NCI-H69 (cell line): ENCODE measurements at regions not wholly inside any gene's neighbourhood (a gene's known extent, or its start where the extent isn't known, plus 50 kb on each side); places are given as distances from the start of the nearest gene placed in this dataset.

Experiments
- DNase-seq: peaks from one replicate; lab custom pipeline; 2025; lab: John Stamatoyannopoulos, UW

DNA sequence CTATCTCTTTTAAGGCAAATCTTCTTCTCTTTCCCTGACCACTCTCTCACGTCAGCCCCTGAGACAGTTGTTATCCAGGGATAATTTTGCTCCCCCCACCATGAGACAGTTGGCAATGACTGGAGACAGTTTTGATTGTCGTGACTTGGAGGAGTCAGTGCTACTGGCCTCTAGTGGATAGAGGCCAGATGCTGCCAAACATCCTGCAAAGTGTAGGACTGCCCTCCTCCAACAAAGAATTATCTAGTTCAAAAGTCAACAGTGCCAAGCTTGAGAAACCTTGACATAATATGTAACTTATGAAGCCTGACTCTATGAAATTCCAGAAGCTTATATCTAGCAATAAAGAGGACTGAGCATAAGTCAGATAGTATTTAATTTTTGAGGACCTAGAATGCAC, 502.1 kb upstream of the IGFBP7 start:
- DNase-seq, result no peak

DNA sequence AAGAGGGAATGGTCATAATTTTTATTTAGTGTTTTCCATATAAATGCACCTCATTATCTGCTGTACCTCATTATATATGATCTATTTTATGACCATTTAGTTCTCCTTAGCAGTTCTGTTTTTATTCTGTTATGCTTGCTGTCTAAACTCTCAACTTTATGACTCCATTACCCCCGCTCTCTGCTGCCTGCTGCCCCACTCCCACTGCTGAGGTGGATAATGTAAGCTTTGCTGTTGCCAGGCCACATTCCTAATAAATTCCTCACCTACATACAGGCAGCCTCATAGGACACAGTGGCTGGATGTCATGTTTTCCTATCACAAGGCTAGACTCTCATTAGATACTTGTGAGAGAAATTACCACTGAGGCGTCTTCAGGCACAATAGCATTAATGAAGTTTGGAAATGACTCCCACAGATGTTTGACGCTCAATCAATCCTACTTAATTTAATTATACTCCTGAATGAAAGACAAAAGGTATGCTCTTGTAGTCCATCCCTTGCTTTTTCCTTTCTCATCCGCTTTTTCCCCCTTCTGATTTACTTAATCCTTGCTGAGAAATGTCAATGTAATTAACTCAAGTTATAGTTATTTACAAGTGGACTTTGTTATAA, 497.5 kb upstream of the IGFBP7 start:
- DNase-seq, result no peak

DNA sequence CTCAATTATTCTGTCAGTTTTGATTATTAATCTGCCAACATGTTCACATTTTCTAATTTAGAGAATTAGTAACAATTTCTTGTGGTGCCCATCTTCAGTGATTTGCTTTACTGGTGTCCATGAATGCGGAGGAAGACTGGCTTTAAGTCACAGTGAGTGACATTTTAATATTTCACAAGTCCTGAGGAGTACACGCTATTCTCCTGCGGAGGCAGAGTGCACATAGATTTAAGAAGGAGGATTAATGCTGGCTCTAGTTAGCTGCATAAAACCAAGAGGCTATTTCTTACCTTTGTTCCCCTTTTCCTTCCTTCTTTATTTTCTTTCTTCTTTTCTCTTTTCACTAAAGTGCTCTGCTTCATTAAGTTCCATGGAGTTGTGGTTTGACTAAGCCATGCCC, 495.2 kb upstream of the IGFBP7 start:
- no peak for DNase-seq

DNA sequence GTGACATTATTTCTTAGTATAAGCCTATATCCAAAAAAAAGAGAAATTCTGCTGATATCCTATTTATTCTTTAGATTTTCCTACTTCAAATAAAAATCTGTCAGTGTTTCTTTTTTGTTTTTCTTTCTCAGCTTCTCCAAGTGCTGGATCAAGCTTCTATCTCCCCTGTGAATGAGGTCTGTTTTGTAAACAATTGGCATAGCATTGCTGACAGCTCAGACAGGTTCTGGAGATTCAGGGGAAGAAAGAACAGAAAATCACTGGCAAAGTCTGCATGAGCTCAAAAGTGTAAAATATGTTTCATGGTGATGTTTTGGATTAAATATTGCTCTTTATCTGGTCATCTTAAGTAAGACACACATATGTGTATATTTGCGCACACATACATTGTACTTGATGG, 492.0 kb upstream of the IGFBP7 start:
- DNase-seq, result no peak

DNA sequence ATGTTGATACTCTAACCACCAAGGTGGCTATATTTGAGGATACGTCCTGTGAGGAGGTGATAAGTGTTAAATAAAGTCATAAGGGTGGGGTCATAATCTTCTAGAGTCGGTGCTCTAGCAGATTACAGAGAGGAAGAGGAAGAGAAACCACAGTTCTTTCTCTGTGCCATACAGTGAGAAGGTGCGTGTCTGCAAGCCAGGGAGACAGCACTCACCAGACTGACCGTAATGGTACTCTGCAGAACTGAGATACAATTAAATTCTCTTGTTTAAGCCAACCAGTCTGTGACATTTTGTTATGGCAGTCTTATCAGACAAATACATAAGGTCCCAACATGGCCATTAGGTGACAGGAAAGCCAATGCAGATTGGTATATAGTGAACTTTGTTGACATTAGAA, 480.9 kb upstream of the IGFBP7 start:
- DNase-seq, result no peak

DNA sequence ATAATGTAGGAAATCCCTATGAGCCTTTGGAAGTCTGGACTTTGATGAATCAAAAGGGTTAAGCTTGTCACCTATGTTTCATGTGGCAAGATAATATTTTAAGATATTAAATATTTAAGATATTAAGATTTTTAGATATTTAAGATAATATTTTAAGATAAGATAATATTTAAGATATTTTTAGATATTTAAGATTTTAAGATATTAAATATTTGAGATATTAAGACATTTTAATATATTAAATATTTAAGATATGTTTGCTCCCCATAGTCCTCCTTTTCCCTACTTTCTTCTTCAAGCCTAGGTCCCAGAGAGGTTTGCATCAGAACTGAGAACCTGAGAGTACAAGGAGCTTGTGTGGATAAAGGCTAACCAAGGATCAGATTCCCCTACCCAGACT, 478.4 kb upstream of the IGFBP7 start:
- DNase-seq, result no peak

DNA sequence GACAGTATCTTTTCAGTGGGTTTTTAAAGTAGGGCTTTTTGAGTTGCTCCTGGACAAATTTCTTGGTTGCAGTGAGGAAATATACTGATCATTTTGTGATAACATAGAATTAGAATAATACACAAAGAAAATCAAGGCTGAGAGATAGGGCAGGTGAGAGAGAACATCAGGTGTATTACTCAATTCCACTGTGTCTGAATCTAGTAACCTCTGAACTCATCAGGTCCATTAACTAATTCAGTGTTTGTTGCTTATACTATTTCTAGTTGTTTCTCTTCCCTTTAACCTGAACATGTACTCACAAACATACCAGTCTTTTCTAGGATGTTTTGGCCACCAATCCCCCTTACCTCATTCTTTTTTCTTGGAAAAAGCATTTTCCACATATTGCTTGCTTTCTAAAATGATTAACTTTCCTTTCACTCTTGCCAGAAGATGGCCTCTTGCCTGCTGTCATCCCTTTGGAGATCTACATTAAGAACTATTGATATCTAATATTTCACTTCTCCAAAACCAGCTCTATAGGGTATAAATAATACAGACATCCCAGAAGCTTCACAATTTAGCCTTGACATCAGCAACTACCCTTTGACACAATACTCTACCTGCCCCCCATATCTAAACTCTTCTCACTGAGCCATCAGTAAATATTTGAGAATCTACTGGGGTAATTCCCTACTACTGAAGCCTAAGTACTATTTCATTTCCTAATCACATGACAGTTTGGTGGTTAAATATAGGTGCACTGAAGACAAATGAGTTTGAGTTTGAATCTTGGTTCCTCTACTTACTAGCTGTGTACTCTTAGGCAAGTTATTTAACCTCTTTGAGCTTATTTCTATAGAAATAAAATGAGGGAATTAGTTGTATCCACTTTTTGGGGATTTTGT, 470.8 kb upstream of the IGFBP7 start:
- DNase-seq, result no peak

DNA sequence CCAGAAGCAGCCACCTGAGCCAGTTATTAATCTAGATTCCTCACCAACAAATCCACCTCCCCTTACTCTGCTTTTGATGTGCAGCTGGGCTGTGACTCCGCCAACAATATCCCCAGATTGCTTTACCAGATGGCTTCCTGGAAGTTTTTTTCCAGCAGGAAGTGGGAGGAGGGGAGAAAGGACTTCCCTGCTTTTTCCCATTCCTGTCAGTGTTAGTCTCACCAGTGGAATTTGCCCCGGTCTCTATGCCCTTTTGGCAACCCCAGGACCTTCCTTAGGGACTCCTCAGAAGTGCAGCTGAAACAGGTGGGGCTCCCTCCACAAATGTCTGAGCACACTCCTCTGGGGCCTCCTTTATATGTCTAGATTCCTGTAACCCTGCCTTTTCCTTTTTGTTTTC, 465.2 kb upstream of the IGFBP7 start:
- DNase-seq, result peak; percentile 7

DNA sequence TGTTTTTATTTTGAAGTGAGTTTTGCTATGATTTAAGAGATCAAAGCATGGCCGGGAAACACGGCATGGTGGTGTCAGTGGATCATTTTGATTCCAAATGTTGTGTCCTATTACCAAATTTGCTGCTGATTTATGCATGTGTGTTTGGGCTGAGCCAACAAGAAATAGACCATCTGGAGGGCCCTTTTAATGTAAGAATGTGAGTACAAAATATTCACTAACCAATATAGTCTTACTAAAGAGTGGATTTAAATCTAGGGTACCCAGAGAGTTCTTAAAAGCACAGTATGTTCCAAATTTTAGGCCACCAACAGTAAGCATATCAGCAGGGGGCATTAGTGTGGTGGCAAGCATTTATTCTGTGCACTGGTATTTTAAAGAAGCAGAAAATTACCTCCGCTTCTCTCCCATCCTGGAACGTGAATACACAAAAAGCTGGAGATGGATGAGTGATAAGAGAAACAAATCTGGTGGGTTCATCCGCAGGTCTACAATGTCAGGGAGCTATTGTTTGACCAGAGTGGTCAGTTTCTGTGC, 444.4 kb upstream of the IGFBP7 start:
- DNase-seq, result no peak

DNA sequence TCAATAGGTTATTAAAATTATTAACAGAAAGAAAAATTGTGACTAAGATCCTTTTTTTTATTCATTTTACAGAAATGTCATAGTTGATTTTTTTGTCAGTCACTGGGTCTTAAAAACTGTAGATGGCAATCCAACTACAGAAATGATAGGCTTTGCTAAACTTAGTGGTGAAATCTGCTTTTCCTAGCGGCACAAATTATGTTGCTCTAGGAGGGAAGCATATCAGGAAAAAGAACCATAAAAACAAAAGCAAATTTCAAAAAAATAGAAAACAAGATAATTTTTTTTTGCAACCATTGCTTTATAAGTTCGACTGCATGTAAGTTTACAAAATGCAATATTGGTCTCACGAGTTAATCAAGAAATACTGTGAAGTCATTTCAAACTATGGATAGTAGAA, 443.5 kb upstream of the IGFBP7 start:
- no peak for DNase-seq

DNA sequence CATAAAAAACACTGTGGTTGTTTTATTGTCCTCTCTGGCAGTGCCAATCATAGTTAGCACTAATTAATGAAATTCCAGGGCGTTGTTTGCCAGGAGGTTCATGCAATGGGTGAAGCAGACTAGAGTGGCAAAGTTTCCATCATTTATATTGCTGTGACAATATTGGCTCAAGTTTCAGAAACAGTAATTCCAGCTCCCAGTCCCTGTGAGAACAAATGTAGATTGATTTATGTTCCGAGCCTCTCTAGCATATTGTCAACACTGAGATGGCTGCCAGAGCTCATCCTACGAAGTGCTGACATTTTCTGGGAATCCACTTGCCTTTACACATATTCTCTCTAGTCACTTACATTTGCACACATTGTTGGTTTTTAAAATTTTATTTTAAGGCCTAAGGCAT, 440.0 kb upstream of the IGFBP7 start:
- DNase-seq, result peak; percentile 72

DNA sequence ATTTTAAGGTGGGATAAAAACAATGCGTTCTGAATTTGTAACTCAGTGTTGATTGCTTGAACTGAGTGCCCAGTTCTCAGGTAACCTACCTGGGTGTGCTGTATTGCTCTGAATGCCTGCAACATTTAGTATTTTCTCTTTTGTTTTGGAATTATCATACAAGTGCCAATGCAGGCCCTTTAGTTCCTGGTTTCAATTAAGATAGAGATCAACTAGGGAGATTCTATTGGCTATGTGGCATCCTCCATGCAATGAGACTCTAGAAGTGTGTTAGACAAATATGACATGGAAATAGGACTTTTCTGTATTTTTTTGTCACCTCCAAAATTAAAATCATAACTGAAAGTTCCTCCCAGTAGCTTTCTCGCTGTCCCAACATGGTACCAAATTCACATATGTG, 438.7 kb upstream of the IGFBP7 start:
- DNase-seq, result no peak

DNA sequence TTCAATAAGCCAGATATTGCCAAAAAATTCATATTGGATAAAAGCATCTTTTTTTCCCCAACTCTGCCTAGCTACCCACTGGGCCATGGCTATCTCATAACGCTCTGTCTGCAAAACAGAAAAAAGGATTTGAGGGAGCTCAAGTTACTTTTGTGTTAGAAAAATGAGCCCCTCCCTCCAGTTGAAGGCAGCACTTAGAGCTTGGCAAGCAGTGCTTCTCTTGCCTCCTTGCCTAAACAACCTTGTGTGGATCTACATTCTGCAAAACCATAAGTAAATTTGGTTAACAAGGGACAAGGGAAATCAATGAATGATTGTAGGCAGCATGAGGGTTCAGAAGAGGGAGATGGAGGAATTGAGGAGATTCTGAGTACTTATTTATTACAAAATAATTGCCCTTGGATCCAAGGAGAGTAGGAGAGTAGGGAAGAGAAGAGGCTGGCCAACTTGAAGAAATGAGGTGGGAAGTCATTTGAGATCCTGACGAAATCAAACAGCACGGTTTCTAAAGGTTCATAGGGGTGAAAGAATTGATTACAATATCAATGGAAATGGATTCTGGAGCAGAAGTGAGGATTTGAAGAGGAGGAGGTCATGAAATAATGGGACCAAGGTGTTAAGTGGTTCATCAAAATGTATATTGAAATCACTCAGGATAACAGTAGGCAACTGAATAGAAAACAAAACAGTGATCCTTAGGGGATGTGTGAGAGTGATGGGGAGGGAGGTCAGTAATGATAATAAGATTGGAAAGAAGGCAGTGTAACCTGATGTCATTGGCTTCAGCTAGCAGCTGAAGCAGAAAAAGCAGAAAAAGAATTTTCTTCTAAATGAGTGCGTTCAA, 434.8 kb upstream of the IGFBP7 start:
- no peak for DNase-seq

DNA sequence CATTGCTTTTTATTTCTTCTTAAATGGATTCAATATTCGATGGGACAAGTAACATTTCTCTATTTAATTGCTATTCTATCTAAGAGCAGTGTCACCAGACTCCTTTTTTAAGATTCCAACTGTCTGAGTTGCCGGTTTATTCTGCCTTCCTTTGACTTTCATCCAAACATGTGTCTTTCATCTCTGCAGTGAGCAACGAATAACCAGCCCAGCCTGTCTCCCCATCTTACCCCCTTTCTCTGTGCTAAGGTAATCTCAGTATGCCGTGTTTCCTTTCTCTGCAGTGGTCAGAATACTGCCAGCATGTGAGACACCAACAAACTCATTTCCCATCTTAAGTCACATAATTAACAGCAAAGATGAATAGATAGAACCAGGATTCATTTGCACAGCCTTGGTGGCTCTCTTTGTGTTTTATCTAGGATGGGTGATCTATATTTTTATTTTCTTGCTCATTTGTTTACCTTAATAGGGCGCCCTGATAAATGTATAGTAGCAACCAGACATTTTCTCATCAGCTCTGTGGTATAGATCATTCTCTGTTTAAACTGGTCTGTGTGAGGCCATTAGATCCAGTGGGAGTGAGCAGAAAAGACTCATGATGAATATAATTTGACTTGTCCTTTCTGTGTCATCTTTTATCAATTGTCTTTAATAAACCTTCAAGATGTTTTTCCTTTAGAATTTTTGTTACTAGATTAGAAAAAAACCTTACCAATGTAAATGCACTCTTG, 394.8 kb upstream of the IGFBP7 start:
- DNase-seq, result peak; percentile 20

DNA sequence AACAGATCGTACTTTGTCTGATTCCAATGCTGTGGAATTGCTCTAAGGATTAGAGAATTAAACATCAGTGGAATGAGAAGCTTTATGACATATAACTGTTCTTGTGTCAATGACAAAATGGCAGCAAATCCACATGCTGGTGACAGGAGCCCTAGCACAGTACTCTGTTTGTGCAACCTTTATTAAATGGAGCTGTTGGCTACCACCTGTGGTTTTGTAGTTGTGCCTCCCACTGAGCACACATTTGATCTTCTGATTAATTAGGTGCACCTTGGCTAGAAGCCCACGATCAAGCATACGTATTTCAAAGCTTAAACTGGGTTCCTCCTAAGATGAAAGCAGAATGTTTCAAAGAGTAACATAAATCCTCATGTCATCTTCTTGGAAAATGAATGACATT, 394.0 kb upstream of the IGFBP7 start:
- peak; percentile 82 for DNase-seq

DNA sequence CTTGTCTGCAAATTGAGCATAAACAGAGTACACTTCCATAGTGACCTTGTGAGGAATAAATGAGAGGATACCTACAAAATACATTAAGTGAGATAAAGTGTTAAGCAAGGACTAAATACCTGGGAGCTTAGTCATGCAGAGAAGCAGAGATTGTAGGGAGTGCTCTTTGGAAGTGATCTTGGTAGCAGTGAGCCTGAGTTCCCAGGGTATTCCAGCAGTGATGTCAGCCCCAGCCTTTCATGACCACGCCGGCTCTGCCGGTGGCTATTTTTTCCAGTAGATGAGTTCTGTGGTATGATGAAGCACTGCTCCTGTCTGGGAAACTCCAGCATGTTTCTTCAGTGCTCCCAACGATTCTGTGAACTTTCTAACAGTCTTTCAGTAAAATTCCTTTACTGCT, 391.5 kb upstream of the IGFBP7 start:
- no peak for DNase-seq

DNA sequence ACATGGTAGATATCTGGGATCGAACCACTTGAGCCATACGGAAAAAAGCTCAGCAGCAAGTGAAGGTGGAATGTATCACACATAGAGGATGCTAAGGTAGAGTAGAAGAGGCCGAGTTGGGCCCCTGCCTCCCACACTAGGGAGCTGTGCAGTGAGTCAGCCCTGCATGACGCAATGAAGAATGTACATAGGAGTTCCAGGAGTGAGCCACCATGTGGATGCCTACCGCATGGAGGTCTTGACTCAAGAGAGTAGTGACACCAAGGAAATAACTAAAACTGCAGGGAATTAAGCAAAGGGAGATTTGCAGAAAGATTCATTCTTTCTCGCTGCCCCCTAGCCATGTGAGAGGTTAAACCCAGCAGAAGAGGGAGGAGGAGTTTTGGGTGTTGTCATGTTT, 389.6 kb upstream of the IGFBP7 start:
- no peak for DNase-seq

DNA sequence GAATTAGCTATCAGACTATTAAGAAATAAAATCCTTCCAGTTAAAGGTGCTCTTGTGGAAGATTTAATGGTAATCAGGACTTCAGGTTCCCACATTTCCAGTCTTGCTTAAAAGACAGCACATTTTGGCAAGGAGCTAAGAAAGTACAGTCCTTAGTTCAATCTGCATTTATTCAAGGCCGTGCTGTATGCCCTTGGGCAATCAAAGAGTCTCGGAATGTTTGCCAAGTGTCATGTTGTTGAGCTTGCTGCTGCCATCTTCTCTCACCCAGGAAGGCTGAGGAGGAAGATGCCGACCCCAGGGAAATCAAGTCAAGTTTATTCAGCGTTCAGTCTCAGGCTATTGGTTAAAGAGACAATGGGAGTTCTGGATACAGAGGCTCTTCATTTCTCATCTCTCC, 388.1 kb upstream of the IGFBP7 start:
- DNase-seq, result no peak

DNA sequence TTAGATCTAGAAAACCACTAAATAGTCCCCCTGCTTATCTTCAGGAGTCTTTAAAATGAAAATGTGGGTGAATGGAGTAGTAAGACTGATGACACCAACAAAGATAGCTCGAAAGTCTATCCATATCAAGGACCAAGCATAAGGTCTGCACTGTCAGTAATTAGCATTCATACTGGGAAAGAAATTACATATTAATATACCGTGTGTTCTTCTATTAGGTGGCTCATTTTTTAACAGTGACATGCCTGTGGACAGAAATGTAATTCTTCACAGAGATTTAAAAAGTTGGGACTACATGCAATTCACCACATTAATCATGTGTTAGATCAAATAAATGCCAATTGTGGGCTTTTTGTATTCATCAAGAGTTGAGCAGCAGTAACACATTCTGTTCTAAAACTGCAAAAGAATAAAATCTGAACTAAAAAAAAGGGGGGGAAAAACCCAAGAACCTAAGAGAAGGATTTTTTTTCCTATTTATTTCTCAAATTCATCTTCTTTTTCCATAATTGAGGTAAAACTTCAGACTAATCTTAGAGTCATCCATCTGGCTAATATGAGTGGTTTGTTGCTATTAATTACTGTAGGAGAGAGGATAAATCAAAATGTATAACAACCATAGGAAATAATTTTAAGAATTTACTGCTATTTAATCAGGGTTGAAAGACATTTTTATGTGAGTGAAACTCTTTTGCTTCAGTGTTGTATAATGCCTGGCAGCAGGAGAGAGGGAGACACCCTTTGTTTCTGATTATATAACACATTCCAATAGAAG, 386.7 kb upstream of the IGFBP7 start:
- DNase-seq, result no peak

DNA sequence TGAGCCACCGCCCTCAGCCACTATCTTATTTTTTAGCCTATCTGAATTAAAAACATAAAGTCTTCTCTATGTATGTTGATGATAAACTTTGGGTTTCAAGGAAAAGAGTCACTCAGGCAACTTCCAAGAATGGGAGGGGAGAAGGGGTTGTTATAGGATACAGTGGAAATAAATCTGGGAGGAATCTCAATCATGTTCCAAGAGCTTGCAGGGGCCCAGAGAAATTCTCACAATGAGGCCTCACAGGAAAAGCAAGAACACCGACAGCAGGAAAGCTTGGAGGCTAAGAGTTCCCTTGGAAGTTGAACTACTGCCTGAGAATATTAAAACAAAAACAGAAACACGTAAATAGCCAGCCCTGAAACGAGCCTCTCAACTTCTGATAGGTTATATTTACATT, 384.6 kb upstream of the IGFBP7 start:
- no peak for DNase-seq

DNA sequence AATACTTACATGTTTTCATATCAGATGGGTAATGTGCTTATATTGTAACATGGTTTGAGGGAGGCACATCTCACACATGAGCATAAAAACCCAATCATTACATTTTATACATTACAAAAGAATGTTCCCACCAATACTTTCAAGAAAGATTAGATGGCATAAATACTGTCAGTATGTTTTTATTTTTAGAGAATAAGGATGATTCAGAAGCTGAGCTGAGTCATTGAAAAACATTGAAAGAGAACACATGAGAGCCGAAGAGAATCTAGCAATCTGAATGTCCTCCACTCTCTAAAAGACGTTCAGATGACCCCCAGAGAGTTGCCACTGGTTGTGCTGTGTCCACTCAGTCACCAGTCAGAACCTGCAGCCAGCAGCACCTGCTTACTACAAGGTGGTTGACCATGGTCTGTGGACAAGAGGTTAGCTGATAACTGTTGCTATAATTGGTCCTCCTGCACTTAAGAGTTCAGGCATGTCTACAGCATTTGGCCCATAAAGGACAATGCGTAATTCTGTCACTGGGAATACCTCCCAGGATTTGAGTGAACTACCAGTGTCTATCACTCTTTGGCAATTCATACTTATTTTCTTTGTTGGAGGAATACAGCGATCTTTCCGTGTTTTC, 382.2 kb upstream of the IGFBP7 start:
- DNase-seq, result no peak
